H1 (cell line): ENCODE measurements at regions not wholly inside any gene's neighbourhood (a gene's known extent, or its start where the extent isn't known, plus 50 kb on each side); places are given as distances from the start of the nearest gene placed in this dataset.
A peak's percentile ranks its signal among the peaks of the same experiment; 100 is the strongest.

ENCODE experiments used
- CTCF ChIA-PET: fragments of 300-600 bp; sonication (Branson Sonifier 250); formaldehyde crosslinking; loops from one replicate; lab custom pipeline; 2021; ENCODE audit not compliant: partially characterized antibody; lab: Charles Lee
- POLR2A ChIA-PET: fragments of 300-600 bp; sonication (Branson Sonifier 250); formaldehyde crosslinking; loops from one replicate; lab custom pipeline; 2021; ENCODE audit warnings: inconsistent platforms; ENCODE audit not compliant: partially characterized antibody; lab: Charles Lee
- DNase-seq, 2 experiments: peaks; one replicate each; pipeline versions ENCODE4 v3.0.0 to v3.0.0-alpha.2; 2010 to 2022; ENCODE audit warnings: low spot score in 2 of 2, low read depth in 1 of 2, mixed read lengths in 1 of 2
- FAIRE-seq: peaks from 2 replicates; lab custom pipeline; 2011; peaks lifted over from hg19 to GRCh38; lab: Jason Lieb, UNC
- H2AFZ ChIP-seq: 2 replicates; pipeline ENCODE4 v1.8.1; 2012; ENCODE audit warnings: low read length, inconsistent platforms
- H2AK5ac ChIP-seq: 2 replicates; pipeline ENCODE4 v1.6.1; 2013; ENCODE audit warnings: low read depth, low read length
- H2BK120ac ChIP-seq: replicated peaks from 2 replicates; pipeline ENCODE3; 2013; ENCODE audit warnings: low read depth, low read length, inconsistent platforms
- H2BK12ac ChIP-seq: 2 replicates; pipeline ENCODE4 v1.6.1; 2013; ENCODE audit warnings: low read depth, low read length
- H2BK15ac ChIP-seq: 2 replicates; pipeline ENCODE4 v1.6.1; 2013; ENCODE audit warnings: low read length
- H2BK20ac ChIP-seq: 2 replicates; pipeline ENCODE4 v1.6.1; 2013; ENCODE audit warnings: low read length
- H2BK5ac ChIP-seq: 2 replicates; pipeline ENCODE4 v1.6.1; 2013; ENCODE audit warnings: low read depth, low read length
- H3K14ac ChIP-seq: 2 replicates; pipeline ENCODE4 v1.6.1; 2013; ENCODE audit warnings: inconsistent platforms; ENCODE audit not compliant: insufficient read length
- H3K18ac ChIP-seq: 2 replicates; pipeline ENCODE4 v1.6.1; 2013; ENCODE audit warnings: low read length; ENCODE audit errors: extremely low read depth
- H3K23ac ChIP-seq: 2 replicates; pipeline ENCODE4 v1.6.1; 2013; ENCODE audit warnings: inconsistent platforms; ENCODE audit not compliant: insufficient read length
- H3K23me2 ChIP-seq: 2 replicates; pipeline ENCODE4 v1.6.1; 2013; ENCODE audit warnings: low read depth, low read length
- H3K27ac ChIP-seq: 2 replicates; pipeline ENCODE4 v1.6.1; 2011; ENCODE audit warnings: low read depth, low read length, inconsistent platforms
- H3K27me3 ChIP-seq, 4 experiments: replicated peaks in 1 of 4; 1 replicate in 1 of 4; 2 replicates in 3 of 4; pipeline versions ENCODE4 v1.6.1 to v1.8.1; 2011 to 2013; ENCODE audit warnings: low read length in 3 of 4, mild to moderate bottlenecking in 3 of 4, inconsistent platforms in 2 of 4, mixed read lengths in 2 of 4, moderate library complexity in 1 of 4; ENCODE audit not compliant: control insufficient read depth in 3 of 4, insufficient read depth in 3 of 4; ENCODE audit errors: extremely low read depth in 1 of 4
- H3K36me3 ChIP-seq, 4 experiments: 2 replicates each; pipeline versions ENCODE4 v1.6.1 to v1.8.1; 2011 to 2013; ENCODE audit warnings: mild to moderate bottlenecking in 4 of 4, low read length in 3 of 4, moderate library complexity in 2 of 4, control low read depth in 1 of 4, inconsistent platforms in 1 of 4; ENCODE audit not compliant: insufficient read depth in 4 of 4, control insufficient read depth in 2 of 4
- H3K4ac ChIP-seq: replicated peaks from 2 replicates; pipeline ENCODE3; 2013; ENCODE audit warnings: low read length, low read depth, mixed read lengths, inconsistent platforms; ENCODE audit not compliant: insufficient read length
- H3K4me1 ChIP-seq, 4 experiments: replicated peaks in 1 of 4; 1 replicate in 1 of 4; 2 replicates in 3 of 4; pipeline versions ENCODE4 v1.6.1 to v1.8.1; 2011 to 2013; ENCODE audit warnings: low read length in 3 of 4, inconsistent platforms in 2 of 4, mixed read lengths in 1 of 4; ENCODE audit not compliant: insufficient read depth in 4 of 4, control insufficient read depth in 3 of 4
- H3K4me2 ChIP-seq, 2 experiments: 2 replicates each; pipeline versions ENCODE4 v1.6.1 to v1.8.1; 2011 to 2013; ENCODE audit warnings: low read depth in 2 of 2, low read length in 2 of 2, control low read depth in 1 of 2, inconsistent platforms in 1 of 2, mild to moderate bottlenecking in 1 of 2; ENCODE audit not compliant: insufficient read depth in 1 of 2
- H3K4me3 ChIP-seq, 4 experiments: fragments of 200-600, 300-600 bp in 1 of 4; sonication (generic), shearing (Covaris generic), sonication (Bioruptor Twin) in 1 of 4; 2 replicates each; pipeline versions ENCODE4 v1.5.1 to v1.8.1; 2011 to 2016; ENCODE audit warnings: low read length in 4 of 4, low read depth in 3 of 4, control low read depth in 2 of 4, inconsistent platforms in 2 of 4, mild to moderate bottlenecking in 2 of 4, mixed read lengths in 1 of 4, moderate library complexity in 1 of 4; ENCODE audit not compliant: insufficient read depth in 2 of 4; ENCODE audit errors: extremely low read depth in 1 of 4
- H3K56ac ChIP-seq: replicated peaks from 2 replicates; pipeline ENCODE3; 2013; ENCODE audit warnings: low read depth, mild to moderate bottlenecking, mixed read lengths, low read length, inconsistent platforms; ENCODE audit not compliant: insufficient read length
- H3K79me1 ChIP-seq: 2 replicates; pipeline ENCODE4 v1.6.1; 2013; ENCODE audit warnings: low read depth, low read length, control low read depth
- H3K79me2 ChIP-seq, 2 experiments: 2 replicates each; pipeline versions ENCODE4 v1.6.1 to v1.8.1; 2012 to 2013; ENCODE audit warnings: low read length in 2 of 2, mild to moderate bottlenecking in 2 of 2, inconsistent platforms in 1 of 2; ENCODE audit not compliant: insufficient read depth in 2 of 2, control insufficient read depth in 1 of 2
- H3K9ac ChIP-seq, 4 experiments: replicated peaks in 1 of 4; 1 replicate in 1 of 4; 2 replicates in 3 of 4; pipeline versions ENCODE4 v1.6.1 to v1.8.1; 2011 to 2013; ENCODE audit warnings: low read depth in 3 of 4, low read length in 3 of 4, control low read depth in 2 of 4, mild to moderate bottlenecking in 2 of 4, moderate library complexity in 2 of 4, inconsistent platforms in 1 of 4; ENCODE audit errors: extremely low read depth in 1 of 4
- H3K9me3 ChIP-seq, 2 experiments: 2 replicates each; pipeline versions ENCODE4 v1.6.1 to v1.8.1; 2012 to 2013; ENCODE audit warnings: mild to moderate bottlenecking in 2 of 2, moderate library complexity in 2 of 2, control low read depth in 1 of 2, inconsistent platforms in 1 of 2, low read depth in 1 of 2, low read length in 1 of 2, mixed read lengths in 1 of 2; ENCODE audit not compliant: insufficient read depth in 2 of 2
- H4K20me1 ChIP-seq, 2 experiments: replicated peaks in 1 of 2; 2 replicates each; pipeline versions ENCODE3 to v1.8.1; 2011 to 2013; ENCODE audit warnings: inconsistent platforms in 2 of 2, low read length in 2 of 2, mild to moderate bottlenecking in 1 of 2; ENCODE audit not compliant: insufficient read depth in 2 of 2, control insufficient read depth in 1 of 2
- H4K5ac ChIP-seq: 2 replicates; pipeline ENCODE4 v1.6.1; 2013; ENCODE audit warnings: low read length, low read depth, mixed read lengths, inconsistent platforms; ENCODE audit not compliant: insufficient read length
- H4K8ac ChIP-seq: 2 replicates; pipeline ENCODE4 v1.8.0; 2013; ENCODE audit warnings: mild to moderate bottlenecking, moderate library complexity, low read length, inconsistent platforms; ENCODE audit not compliant: insufficient read depth; ENCODE audit errors: extremely low read depth
- H4K91ac ChIP-seq: replicated peaks from 2 replicates; pipeline ENCODE3; 2013; ENCODE audit warnings: low read length, mixed read lengths, inconsistent platforms; ENCODE audit not compliant: insufficient read length
- RAD21 ChIP-seq, 2 experiments: IDR thresholded peaks in 1 of 2; conservative IDR thresholded peaks in 1 of 2; 2 replicates each; pipeline ENCODE4 v1.6.1; 2011; ENCODE audit warnings: low read depth in 2 of 2, low read length in 2 of 2, improper control_type of control experiment in 1 of 2, inconsistent platforms in 1 of 2, mild to moderate bottlenecking in 1 of 2, moderate library complexity in 1 of 2
- SIX5 ChIP-seq: IDR thresholded peaks from 2 replicates; pipeline ENCODE4 v1.6.1; 2011; ENCODE audit warnings: mild to moderate bottlenecking, low read depth, low read length
- WGBS, 2 experiments: shearing (Covaris generic) in 1 of 2; methylation state at CpG; one replicate each; pipeline versions ENCODE4 v1.1.6 to v1.1.7; 2013 to 2015; ENCODE audit warnings: low lambda C conversion rate in 2 of 2, mixed read lengths in 2 of 2, inconsistent platforms in 1 of 2, low coverage in 1 of 2, missing lambda C conversion rate in 1 of 2; ENCODE audit not compliant: insufficient replicate concordance in 2 of 2, insufficient coverage in 1 of 2, insufficient read length in 1 of 2; ENCODE audit errors: extremely low coverage in 1 of 2, missing lambda C conversion rate in 1 of 2; 5-methylcytosine and 5-hydroxymethylcytosine counted together

GRCh38 chr3:75140904-75141615, 523.1 kb upstream of the FRG2C start:
- H3K14ac ChIP-seq, result no peak overlapping the region
- CTCF ChIA-PET, result interaction anchor here (0.6 to 2.0 kb wide), 5 partner anchors 8 to 361 kb away, joined by 3 to 6 read pairs (median 3); no protein-coding TSS in a partner anchor
- no peak overlapping the region for H3K4me3 ChIP-seq

More at GRCh38 chr3:75140904-75141615, 523.1 kb upstream of the FRG2C start:
- Histone ChIP-seq H3K27ac (no peak overlapping the region), H2BK15ac (no peak overlapping the region), H2BK120ac (no peak overlapping the region), H3K18ac (no peak overlapping the region), H4K5ac (no peak overlapping the region), H3K4me1 (no peaks in the 10 kb centered on the region), H3K79me2 (no peaks in the 10 kb centered on the region), H4K91ac (no peak overlapping the region), H2BK12ac (no peak overlapping the region), H2AK5ac (no peak overlapping the region), H2AFZ (no peak overlapping the region), H3K56ac (no peak overlapping the region), H3K23me2 (no peaks in the 10 kb centered on the region), H4K20me1 (no peaks in the 10 kb centered on the region), H3K4ac (no peak overlapping the region), H3K23ac (no peak overlapping the region), H2BK5ac (no peak overlapping the region), H3K27me3 (peaks cover 0 to 1% (median 0%) of the 10 kb centered on the region in 4 experiments; a peak in 1 of 7 replicates), H3K79me1 (no peaks in the 10 kb centered on the region), H4K8ac (no peak overlapping the region), H3K9me3 (peaks cover 0 to 2% of the 10 kb centered on the region in 2 experiments; a peak in 2 of 4 replicates), H3K4me2 (no peak overlapping the region), H3K9ac (no peak overlapping the region), H2BK20ac (no peak overlapping the region), H3K36me3 (no peaks in the 10 kb centered on the region)
- WGBS, 2 experiments, result 89% methylated on average over 8 of the region's 8 CpGs; no CpG with 5 or more reads in 1 of the 2 experiments
- POLR2A ChIA-PET, result no interaction called here
- DNase-seq (no peak), FAIRE-seq (no peak)
- no peak for TF ChIP-seq SIX5
- TF ChIP-seq RAD21 (IDR thresholded peaks at IDR 0.05 in 1 of 2, conservative IDR thresholded peaks at IDR 0.05 in 1 of 2; ENCODE audit: low read depth in 2 of 2, low read length in 2 of 2), result peak; percentile 12 to 18; a peak in 2 of 4 replicates
